Heart right ventricle (tissue), 16 donors: ENCODE measurements at regions not wholly inside any gene's neighbourhood (a gene's known extent, or its start where the extent isn't known, plus 50 kb on each side); places are given as distances from the start of the nearest gene placed in this dataset.

Experiments used
- ATAC-seq, 8 donors: fragments of 200-7000 bp; cut with Tn5 transposase; one replicate each; pipeline ENCODE4 v1.9.1; 2020; ENCODE audit warnings: mild to moderate bottlenecking in 8 of 8, moderate library complexity in 8 of 8, moderate number of reproducible peaks in 1 of 8
- DNase-seq, 2 donors: peaks; one replicate each; pipeline ENCODE4 v3.0.0-alpha.2; 2020
- H3K27ac ChIP-seq, 10 donors: fragments of 200-600 bp; sonication (generic) in 2 of 10; one replicate each; pipeline versions ENCODE4 v1.5.0 to v1.8.0; 2020 to 2022; ENCODE audit warnings: mild to moderate bottlenecking in 3 of 10
- H3K27me3 ChIP-seq, 7 donors: fragments of 200-600 bp; one replicate each; pipeline ENCODE4 v1.8.0; 2021 to 2022; ENCODE audit warnings: mild to moderate bottlenecking in 2 of 7
- H3K36me3 ChIP-seq, 9 donors: fragments of 200-600 bp; sonication (generic) in 1 of 9; one replicate each; pipeline versions ENCODE4 v1.5.0 to v1.8.0; 2020 to 2022; ENCODE audit warnings: mild to moderate bottlenecking in 2 of 9
- H3K4me1 ChIP-seq, 9 donors: fragments of 200-600 bp; sonication (generic) in 1 of 9; one replicate each; pipeline versions ENCODE4 v1.5.0 to v1.8.0; 2020 to 2022; ENCODE audit warnings: mild to moderate bottlenecking in 4 of 9
- H3K4me3 ChIP-seq, 10 donors: fragments of 200-600 bp; sonication (generic) in 2 of 10; one replicate each; pipeline versions ENCODE4 v1.5.0 to v1.8.0; 2020 to 2022; ENCODE audit warnings: mild to moderate bottlenecking in 7 of 10, moderate library complexity in 2 of 10
- H3K9me3 ChIP-seq, 11 donors: fragments of 200-600 bp in 10 of 11; sonication (generic) in 2 of 11; one replicate each; pipeline versions ENCODE4 v1.5.0 to v1.8.0; 2013 to 2022; ENCODE audit warnings: mild to moderate bottlenecking in 2 of 11, control low read depth in 1 of 11, moderate library complexity in 1 of 11
- CTCF ChIP-seq, 9 donors: fragments of 200-600 bp; sonication (generic) in 2 of 9; IDR thresholded peaks; one replicate each; pipeline versions ENCODE4 v1.5.0 to v1.8.0; 2021 to 2022; ENCODE audit warnings: antibody characterized with exemption in 9 of 9, mild to moderate bottlenecking in 5 of 9, moderate library complexity in 1 of 9
- WGBS, 2 donors: extraction: QIAGEN DNeasy Blood & Tissue Kit; methylation state at CpG; one replicate each; pipeline ENCODE4 v1.1.7; 2013; ENCODE audit warnings: inconsistent platforms in 1 of 2; 5-methylcytosine and 5-hydroxymethylcytosine counted together
- intact Hi-C, 10 donors: fragments of 100-400 bp; cut with DNase I; formaldehyde crosslinking; loops; one replicate each; pipeline versions ENCODE4 v1.11.1 to v1.14.2; 2022
- donor health status: Arrhythmogenic right ventricular cardiomyopathy.
- donor health status: ischemic (EF 13 %, LVEDD 7.1; RV severe dilation, severe dysfunction).
- donor health status: healthy with polysubstance abuse.
- donor health status: DM: no; HTN: yes; CAD: no.
- donor health status: DM: no; HTN: no; CAD: no.
- donor health status: ischemic (EF 25% LVEDD 6.9; RV normal size, moderate dysfunction).
- donor health status: ischemic (EF 25% LVEDD 5.7; RV mildly dilated, moderate dysfunction).
- donor health status: healthy.
- donor health status: DM: yes; HTN: yes; CAD: no.
- donor health status: Ischemic cardiomyopathy.
- donor health status: ischemic (EF 35%, LVEDD 5.7; RV mildly dilated, moderate dysfunction).
- donor health status: nonischemic (EF 11% LVEDD 7.7; RV severe dilation, severe dysfunction).
- donor health status: DM: yes; HTN: yes; CAD: no.
- donor health status: PGD.
- donor health status: ischemic (EF 29% LVEDD 5.4; RV normal size, mild dysfunction).
- donor health status: nonischemic (EF 23%, LVEDD 6.1; RV moderate dilation, normal function).

GRCh38 chr12:28830491-28830890 lies 318.6 kb upstream of the FAR2 start:
- 79 to 85% methylated on average over 11 of the region's 11 CpGs for WGBS, 2 donors

GRCh38 chr12:28844718-28845117 lies 304.4 kb upstream of the FAR2 start:
- Histone ChIP-seq H3K9me3 (no peaks in the 10 kb centered on the region), H3K36me3 (no peaks in the 10 kb centered on the region), H3K27me3 (no peaks in the 10 kb centered on the region), H3K4me1 (no peaks in the 10 kb centered on the region), H3K4me3 (no peak overlapping the region), H3K27ac (no peak overlapping the region)
- ATAC-seq (no peak), DNase-seq (no peak)
- no peak for TF ChIP-seq CTCF (IDR thresholded peaks at IDR 0.05)
- 38 to 56% methylated on average over 2 of the region's 2 CpGs for WGBS, 2 donors
- intact Hi-C loops = no loop called here

More at GRCh38 chr12:28830491-28830890, 318.6 kb upstream of the FAR2 start:
- DNase-seq = no peak
- peaks cover 0 to 3% (median 0%) of the 10 kb centered on the region in 9 donors for H3K4me1 ChIP-seq
- no peak for ATAC-seq
- TF ChIP-seq CTCF (IDR thresholded peaks at IDR 0.05) = no peak
- no peaks in the 10 kb centered on the region for H3K27me3 ChIP-seq
- peaks cover 0 to 22% (median 6%) of the 10 kb centered on the region in 11 donors for H3K9me3 ChIP-seq
- no peak overlapping the region for H3K27ac ChIP-seq
- intact Hi-C loops = no loop called here
- H3K36me3 ChIP-seq = no peaks in the 10 kb centered on the region
- no peak overlapping the region for H3K4me3 ChIP-seq

- 85 to 86% methylated on average over 6 of the region's 6 CpGs for WGBS, 2 donors
- DNase-seq (no peak), ATAC-seq (no peak)
- intact Hi-C loops = no loop called here
- no peak for TF ChIP-seq CTCF (IDR thresholded peaks at IDR 0.05)
- no peaks in the 10 kb centered on the region for H3K4me1 ChIP-seq
- no peak overlapping the region for H3K4me3 ChIP-seq
- no peak overlapping the region for H3K27ac ChIP-seq
- no peaks in the 10 kb centered on the region for H3K36me3 ChIP-seq
- H3K9me3 ChIP-seq = no peaks in the 10 kb centered on the region
- H3K27me3 ChIP-seq = no peaks in the 10 kb centered on the region
Observed at GRCh38 chr12:28851781-28852180, 297.3 kb upstream of the FAR2 start.

GRCh38 chr12:28855761-28856310 lies 293.2 kb upstream of the FAR2 start:
- 61 to 71% methylated on average over 4 of the region's 4 CpGs for WGBS, 2 donors
- TF ChIP-seq CTCF (IDR thresholded peaks at IDR 0.05) = no peak

More at GRCh38 chr12:28855761-28856310, 293.2 kb upstream of the FAR2 start:
- intact Hi-C loops = no loop called here
- Histone ChIP-seq H3K4me3 (no peak overlapping the region), H3K9me3 (no peaks in the 10 kb centered on the region), H3K4me1 (no peaks in the 10 kb centered on the region), H3K27me3 (no peaks in the 10 kb centered on the region), H3K36me3 (no peaks in the 10 kb centered on the region), H3K27ac (no peak overlapping the region)
- ATAC-seq (no peak), DNase-seq (no peak)
